NCI-H526 (cell line): ENCODE measurements at regions not wholly inside any gene's neighbourhood (a gene's known extent, or its start where the extent isn't known, plus 50 kb on each side); places are given as distances from the start of the nearest gene placed in this dataset.
"Not testable (repeated sequence)": the region's sequence is repeated elsewhere in the genome, so short reads cannot be mapped to it uniquely, and the experiment has no call there.

Experiments
- DNase-seq, 2 experiments: peaks; one replicate each; lab custom pipeline; 2025; lab: John Stamatoyannopoulos, UW

DNA sequence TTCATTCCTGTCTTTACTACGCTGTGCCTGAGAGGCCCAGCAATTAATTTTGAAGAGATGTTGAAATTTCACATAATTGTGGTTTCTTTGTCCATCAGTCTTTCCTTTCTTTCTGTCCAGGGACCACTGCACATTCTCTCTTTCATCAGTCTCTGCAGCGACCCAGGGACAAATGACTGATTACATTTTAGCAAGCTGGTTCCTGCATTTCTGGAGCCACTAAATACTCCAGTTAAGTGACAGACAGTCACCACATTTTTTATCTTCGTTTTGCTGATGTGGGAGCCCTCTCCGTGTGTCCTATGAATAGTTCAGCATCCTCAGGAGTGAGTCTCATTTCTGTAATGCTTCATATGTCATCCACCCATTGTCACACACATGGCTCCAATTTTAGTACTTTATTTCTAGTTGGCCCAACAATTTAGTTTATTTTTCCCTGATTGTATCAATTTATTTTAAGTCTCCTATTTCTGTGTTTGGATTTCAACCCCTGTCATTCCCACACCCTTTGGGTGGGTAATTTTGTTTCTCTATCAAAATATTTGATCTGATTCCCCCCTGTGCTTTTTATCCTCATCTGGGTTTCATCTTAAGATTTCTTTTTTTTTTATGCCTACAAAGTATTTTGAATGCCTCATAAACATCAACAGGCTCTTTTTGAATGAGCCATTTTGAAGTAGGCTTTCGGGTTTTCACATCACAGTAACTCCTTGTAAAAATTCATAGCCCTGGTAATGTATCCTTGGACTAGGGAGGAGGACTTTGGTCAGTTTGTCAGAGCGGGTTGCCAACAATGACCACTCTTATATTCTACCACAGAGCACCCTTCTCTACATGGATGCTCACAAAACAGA, 1196.5 kb downstream of the GALC start:
- DNase-seq, result no peak

DNA sequence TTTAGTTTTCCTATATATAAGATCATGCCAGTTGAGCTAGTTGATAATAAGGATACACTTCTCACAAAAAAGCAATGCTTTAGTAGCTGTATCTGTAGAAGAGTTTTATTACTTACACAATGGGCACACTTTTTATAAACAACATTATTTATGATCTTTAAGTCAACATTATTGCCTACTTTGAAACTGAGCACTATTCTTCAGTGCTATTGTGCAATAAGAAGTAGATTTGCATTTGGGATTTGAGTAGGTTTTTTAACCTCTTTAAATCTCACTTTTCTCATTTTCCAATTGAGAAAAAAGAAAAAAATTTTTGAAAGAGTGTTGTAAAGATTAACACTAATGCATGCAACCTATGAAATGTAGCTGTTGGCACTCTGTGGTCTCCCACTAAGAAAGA, 1198.3 kb downstream of the GALC start:
- no peak for DNase-seq

- no peak for DNase-seq
Observed at GRCh38 chr14:86790408-86791364, 1202.3 kb downstream of the GALC start.

DNA sequence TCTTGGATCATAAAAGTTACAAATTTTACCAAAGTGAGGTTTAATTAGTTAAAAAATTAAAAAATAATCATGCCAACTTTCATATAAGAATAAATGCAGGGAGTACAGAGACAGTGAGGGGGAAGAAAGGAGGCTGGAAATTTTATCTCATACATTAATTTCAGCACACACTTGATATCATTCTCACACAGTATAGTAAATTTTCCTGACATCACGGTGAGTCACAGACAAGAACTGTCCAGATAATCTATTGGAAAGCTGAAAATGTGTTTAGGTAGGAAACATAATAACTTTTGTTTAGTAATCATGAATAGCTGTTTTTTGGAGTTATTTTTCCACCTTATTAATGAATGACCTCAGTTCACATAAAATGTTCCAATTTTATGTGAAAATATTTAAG, 1204.8 kb downstream of the GALC start:
- no peak for DNase-seq

- DNase-seq, result no peak
Observed at GRCh38 chr14:86787717-86788116, 1205.3 kb downstream of the GALC start.

DNA sequence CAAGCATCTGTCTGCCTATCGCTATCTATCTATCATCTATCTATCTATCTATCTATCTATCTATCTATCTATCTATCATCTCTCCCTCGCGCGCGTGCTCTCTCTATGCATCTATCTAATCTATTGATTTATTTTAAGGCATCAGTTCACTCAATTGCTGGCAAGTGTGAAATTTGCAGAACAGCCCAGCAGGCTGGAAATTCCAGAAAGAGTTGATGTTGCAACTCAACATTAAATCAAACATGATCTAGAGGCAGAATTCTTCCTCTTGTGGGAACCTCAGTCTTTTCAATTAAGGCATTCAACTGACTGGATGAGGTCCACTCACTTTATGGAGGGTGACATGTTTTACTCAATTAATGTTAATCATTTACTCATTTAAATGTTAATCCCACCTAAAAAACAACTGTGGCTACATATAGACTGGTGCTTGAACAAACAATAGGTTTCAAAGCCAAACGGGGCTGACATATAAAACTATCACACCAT, 1210.8 kb downstream of the GALC start:
- DNase-seq, result no peak

DNA sequence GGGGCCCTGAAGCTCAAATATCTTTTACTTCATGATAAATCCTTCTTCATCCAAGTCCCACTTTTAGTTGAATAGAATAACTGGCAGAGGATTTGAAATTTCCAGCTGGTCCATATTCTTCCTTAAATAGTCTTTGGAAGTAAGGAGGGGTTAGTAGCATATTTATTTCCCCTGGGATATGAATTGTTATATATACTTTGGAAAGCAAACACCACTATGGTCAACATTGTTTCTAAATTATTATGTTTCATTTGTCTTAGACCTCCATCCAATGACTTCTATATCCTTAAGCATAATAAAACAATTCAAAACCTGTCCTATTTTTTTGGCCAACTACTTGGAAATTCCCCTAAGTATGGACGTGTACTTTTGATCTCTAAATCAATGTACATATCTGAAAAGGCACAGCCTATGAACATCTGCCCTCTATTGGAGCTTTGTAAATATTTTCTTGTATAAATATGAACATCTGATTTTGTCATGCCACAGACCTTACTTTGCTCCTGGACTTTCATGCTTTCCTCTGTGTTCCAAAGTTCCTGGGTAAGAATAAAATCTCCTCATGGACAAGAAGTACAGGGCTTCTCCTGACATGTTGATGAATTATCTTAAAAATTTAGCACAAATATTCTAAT, 1212.0 kb downstream of the GALC start:
- DNase-seq, result peak in 1 of 2 experiments; percentile 9

DNA sequence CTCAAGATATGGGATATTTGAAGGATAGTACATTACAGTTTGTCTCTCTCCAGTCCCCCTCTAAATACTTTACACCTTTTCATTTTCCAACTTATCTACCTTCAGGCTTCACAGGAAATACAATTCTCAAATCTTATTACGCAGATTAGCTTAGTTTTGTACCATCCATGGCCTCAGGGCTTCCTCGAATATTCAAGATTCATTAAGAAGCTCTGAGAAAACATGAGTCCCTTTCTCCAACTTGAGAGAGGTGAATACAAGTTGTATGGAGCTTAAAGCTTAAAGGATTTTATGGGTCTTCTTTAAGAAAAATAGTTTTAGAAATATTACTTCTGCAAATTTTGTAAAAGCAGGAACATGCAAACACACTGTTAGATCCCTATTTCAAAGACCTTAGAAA, 1212.5 kb downstream of the GALC start:
- DNase-seq, result no peak

- no peak for DNase-seq
Observed at GRCh38 chr14:86779416-86779815, 1213.6 kb downstream of the GALC start.

DNA sequence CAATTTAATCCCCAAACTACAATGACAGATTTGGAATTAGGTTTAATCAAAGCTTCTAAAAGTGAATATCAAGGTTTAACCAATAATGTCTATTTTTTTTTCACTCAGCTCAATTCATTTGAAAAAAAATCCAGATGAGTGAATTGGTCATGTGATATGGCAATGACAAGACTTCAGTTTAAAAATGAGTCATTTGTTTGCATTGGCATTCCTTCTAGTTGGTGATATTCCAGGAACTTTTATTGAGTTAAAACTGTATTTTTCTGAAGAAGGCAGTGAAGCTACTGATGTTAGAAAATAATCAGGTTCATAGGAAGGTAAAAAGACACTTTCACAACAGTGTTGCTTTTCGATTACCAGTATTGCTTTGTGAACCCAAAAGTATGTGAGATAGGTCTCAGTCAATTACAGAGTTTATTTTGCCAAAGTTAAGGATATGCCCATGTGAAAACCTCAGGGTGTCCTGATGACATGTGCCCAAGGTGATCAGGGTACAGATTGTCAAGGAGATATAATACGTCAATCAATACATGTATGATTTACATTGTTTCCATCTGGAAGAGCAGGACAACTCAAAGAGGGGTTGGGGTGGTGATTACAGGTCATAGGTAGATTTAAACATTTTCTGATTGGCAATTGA, 1214.9 kb downstream of the GALC start:
- no peak for DNase-seq

DNA sequence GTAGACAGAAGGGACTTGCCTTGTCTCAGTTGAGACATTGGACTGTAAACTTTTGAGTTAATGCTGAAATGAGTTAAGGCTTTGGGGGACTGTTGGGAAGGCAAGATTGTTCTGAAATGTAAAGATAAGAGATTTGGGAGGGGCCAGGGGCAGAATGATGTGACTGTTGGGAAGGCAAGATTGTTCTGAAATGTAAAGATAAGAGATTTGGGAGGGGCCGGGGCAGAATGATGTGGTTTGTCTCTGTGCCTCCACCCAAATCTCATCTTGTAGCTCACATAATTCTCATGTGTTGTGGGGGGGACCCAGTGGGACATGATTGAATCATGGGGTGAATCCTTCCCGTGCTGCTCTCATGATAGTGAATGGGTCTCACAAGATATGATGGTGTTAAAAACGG, 1217.1 kb downstream of the GALC start:
- DNase-seq, result not testable (repeated sequence)

- no peak for DNase-seq
Observed at GRCh38 chr14:86774916-86775315, 1218.1 kb downstream of the GALC start.

DNA sequence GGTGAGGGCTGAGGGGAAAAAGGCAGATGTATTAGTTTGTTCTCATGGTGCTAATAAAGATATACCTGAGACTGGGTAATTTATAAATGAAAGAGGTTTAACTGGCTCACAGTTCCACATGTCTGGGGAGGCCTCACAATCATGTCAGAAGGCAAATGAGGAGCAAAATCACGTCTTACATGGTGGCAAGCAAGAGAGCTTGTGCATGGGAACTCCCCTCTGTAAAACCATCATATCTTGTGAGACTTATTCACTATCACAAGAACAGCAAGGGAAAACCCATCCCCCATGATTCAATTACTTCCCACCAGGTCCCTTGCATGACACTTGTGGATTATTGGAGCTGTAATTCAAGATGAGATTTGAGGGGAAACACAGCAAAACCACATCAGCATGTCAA, 1220.9 kb downstream of the GALC start:
- no peak for DNase-seq

DNA sequence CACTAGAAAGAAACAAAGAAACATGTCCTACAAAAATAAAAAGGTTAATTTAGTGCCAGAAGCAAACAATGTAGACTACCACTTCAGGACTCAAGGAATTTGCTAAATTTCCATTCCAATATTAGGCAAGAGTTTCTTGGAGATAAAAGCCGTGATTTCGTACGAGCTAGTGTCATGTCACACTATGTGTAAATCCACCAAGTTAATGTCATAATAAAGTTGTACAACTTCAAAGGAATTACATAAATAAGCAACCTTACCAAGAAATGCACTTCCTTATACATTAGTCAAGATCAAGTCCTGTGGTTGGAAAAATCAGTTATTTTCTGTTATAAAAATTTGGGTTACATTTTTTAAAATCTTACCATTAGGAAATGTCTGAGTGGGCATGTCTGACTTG, 1222.8 kb downstream of the GALC start:
- no peak for DNase-seq

- DNase-seq, result no peak
Observed at GRCh38 chr14:86766469-86766868, 1226.5 kb downstream of the GALC start.

DNA sequence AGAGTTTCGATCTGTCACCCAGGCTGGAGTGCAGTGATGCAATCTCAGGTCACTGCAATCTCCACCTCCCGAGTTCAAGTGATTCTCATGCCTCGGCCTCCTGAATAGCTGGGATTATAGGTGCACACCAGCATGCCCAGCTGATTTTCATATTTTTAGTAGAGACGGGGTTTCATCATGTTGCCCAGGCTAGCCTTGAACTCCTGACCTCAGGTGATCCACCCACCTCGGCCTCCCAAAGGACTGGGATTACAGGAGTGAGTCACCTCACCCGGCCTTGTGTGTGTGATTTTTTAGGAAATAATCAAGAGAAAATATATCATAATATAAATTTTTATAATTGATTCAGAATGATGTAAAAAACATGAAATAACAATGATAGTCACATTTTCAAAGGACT, 1231.4 kb downstream of the GALC start:
- DNase-seq, result no peak

DNA sequence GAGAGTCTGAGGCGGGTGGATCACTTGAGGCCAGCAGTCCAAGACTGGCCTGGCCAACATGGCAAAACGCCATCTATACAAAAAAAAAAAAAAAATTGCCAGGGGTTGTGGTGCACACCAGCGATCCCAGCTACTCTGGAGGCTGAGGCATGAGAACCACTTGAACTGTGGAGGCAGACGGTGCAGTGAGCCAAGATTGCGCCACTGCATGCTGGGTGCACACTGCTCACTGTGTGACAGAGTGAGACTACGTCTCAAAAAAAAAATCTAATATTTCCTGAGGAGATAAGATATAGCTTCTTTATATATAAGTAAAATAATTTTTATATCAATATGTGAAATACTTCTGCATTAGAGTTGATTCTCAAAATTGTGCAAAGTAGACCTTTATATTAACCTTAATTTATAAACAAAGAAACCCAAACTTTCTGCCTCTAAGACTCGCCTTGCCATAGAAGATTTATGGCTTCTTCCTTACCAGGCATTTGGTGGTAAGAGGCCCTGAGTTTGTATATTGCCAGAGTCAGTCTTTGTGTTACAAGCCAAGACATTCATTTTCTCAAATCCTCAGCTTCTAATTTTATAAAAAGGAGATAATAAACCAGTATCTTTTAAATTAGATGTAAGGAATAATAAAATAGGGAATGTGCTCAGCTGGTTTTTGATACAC, 1226.7 kb downstream of the FLRT2 start:
- no peak for DNase-seq

- not testable (repeated sequence) for DNase-seq
Observed at GRCh38 chr14:86750488-86750887, 1220.5 kb downstream of the FLRT2 start.

DNA sequence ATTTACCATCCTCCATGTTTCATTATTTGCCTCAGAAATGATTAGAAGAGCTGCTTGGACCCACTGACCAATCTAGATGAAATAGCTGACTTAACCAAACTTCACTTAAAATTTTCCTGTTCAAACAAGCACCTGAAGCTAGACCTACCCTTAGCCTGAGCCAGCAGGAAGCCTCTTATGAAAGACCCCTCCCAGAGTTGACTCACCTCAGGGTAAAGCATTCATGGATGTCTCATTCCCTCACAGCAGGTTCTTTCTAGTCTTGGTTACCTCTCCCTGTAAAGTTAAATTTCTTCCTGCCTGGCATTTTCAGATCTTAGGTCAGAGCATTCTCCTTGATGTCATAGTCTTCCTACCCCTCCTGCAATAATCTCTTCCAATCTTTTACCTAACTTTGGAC, 1209.8 kb downstream of the FLRT2 start:
- peak in 1 of 2 experiments; percentile 9 for DNase-seq

DNA sequence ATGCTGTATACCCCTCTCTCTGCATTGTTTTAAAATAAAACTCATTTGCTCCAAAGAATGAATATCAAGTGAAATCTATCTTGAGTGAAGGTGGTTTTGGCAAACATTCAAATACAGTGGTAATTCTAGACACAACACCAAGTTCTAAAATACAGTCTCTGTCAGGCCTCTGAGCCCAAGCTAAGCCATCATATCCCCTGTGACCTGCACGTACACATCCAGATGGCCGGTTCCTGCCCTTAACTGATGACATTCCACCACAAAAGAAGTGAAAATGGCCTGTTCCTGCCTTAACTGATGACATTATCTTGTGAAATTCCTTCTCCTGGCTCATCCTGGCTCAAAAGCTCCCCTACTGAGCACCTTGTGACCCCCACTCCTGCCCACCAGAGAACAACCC, 1201.5 kb downstream of the FLRT2 start:
- not testable (repeated sequence) for DNase-seq

DNA sequence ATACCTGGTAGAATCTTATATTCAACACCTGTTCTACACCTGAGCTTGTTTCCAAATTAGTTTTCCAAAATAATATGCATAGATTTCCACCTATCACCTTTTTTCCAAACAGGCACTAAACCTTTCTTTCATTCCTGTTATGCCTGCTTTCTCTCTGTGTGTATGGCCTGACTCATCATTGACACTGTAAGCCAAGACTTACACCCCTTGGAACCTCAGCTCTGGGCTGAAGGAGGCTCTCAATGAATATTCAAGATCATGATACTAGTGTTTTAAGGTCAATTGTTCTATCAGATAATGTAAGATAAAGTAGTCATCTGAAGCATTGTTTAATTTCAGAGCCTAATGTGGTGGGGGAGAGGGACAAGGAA, 1193.3 kb downstream of the FLRT2 start:
- DNase-seq, result no peak
